M059J (cell line): ENCODE measurements at regions not wholly inside any gene's neighbourhood (a gene's known extent, or its start where the extent isn't known, plus 50 kb on each side); places are given as distances from the start of the nearest gene placed in this dataset.
"Not testable (repeated sequence)": the region's sequence is repeated elsewhere in the genome, so short reads cannot be mapped to it uniquely, and the experiment has no call there.

Experiments
- DNase-seq: peaks from one replicate; pipeline ENCODE4 v3.0.0-alpha.2; 2012; ENCODE audit warnings: low read depth

GRCh38 chr7:153006911-153007310 lies 247.4 kb downstream of the ACTR3B start:
- DNase-seq = no peak

GRCh38 chr7:153010416-153010815 lies 250.9 kb downstream of the ACTR3B start:
- no peak for DNase-seq

- no peak for DNase-seq
Measured at GRCh38 chr7:153012203-153012602, 252.7 kb downstream of the ACTR3B start.

- DNase-seq = no peak
Measured at GRCh38 chr7:153017223-153017622, 257.7 kb downstream of the ACTR3B start.

- DNase-seq = no peak
Measured at GRCh38 chr7:153021542-153021941, 262.0 kb downstream of the ACTR3B start.

GRCh38 chr7:153022475-153023193 lies 263.1 kb downstream of the ACTR3B start:
- no peak for DNase-seq

- DNase-seq = no peak
Measured at GRCh38 chr7:153023194-153023592, 263.6 kb downstream of the ACTR3B start.

- no peak for DNase-seq
Measured at GRCh38 chr7:153027210-153027609, 267.7 kb downstream of the ACTR3B start.

- DNase-seq = no peak
Measured at GRCh38 chr7:153027904-153028303, 268.4 kb downstream of the ACTR3B start.

- DNase-seq = no peak
Measured at GRCh38 chr7:153030976-153031375, 271.4 kb downstream of the ACTR3B start.

- no peak for DNase-seq
Measured at GRCh38 chr7:153034791-153035190, 275.2 kb downstream of the ACTR3B start.

GRCh38 chr7:153036396-153037063 lies 277.0 kb downstream of the ACTR3B start:
- no peak for DNase-seq

- DNase-seq = no peak
Measured at GRCh38 chr7:153043440-153043839, 283.9 kb downstream of the ACTR3B start.

GRCh38 chr7:153044981-153045380 lies 285.4 kb downstream of the ACTR3B start:
- no peak for DNase-seq

- no peak for DNase-seq
Measured at GRCh38 chr7:153047079-153047959, 287.8 kb downstream of the ACTR3B start.

- no peak for DNase-seq
Measured at GRCh38 chr7:153052206-153052605, 292.7 kb downstream of the ACTR3B start.

- DNase-seq = no peak
Measured at GRCh38 chr7:153061910-153062528, 302.5 kb downstream of the ACTR3B start.

- DNase-seq = no peak
Measured at GRCh38 chr7:153065051-153065450, 305.5 kb downstream of the ACTR3B start.

GRCh38 chr7:153066711-153067110 lies 307.2 kb downstream of the ACTR3B start:
- no peak for DNase-seq

- DNase-seq = no peak
Measured at GRCh38 chr7:153070141-153070540, 310.6 kb downstream of the ACTR3B start.

- no peak for DNase-seq
Measured at GRCh38 chr7:153072806-153073205, 313.3 kb downstream of the ACTR3B start.

- DNase-seq = not testable (repeated sequence)
Measured at GRCh38 chr7:153076289-153076688, 316.7 kb downstream of the ACTR3B start.
